ENCODE measurements at regions not wholly inside any gene's neighbourhood (a gene's known extent, or its start where the extent isn't known, plus 50 kb on each side); places are given as distances from the start of the nearest gene placed in this dataset.

DNA sequence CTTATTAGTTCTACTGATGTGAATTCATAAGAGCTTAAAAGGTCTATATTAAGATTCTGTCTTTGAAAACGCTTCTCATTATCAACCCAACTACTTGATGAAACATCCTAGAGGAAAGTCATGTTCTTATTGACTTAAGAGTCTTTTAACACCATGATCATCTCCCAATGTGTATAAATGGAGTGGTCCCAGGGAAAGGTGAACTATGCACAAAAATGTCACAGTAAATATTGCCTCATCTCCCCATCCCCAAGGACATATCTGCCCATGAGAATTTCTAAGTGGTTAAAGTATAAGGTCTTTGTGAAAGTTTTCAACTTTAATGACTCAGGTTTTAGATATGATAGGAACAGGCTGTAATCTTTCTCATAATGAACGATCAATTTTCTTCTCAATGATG lies 240.1 kb downstream of the IRS1 start (continued):
- TF ChIP-seq ONECUT2 (CRISPR knock-in tag; IDR thresholded peaks at IDR 0.05): 0 out of 2 replicates have a peak, but pooled peaks have one; percentile 13
- peak; percentile 100 for TF ChIP-seq FOXA3 (CRISPR knock-in tag; IDR thresholded peaks at IDR 0.05)
- TF ChIP-seq ZNF512B (CRISPR knock-in tag; IDR thresholded peaks at IDR 0.05; ENCODE audit: borderline replicate concordance): 0 out of 2 replicates have a peak, but pooled peaks have one; percentile 26
- TF ChIP-seq ZSCAN29 (CRISPR knock-in tag; conservative IDR thresholded peaks at IDR 0.05): peak; percentile 95
- peak; percentile 26; the same call in 1 of the 2 replicates for TF ChIP-seq ZBTB33 (CRISPR knock-in tag; IDR thresholded peaks at IDR 0.05)
- TF ChIP-seq DNMT3B (CRISPR knock-in tag; conservative IDR thresholded peaks at IDR 0.05): peak; percentile 95
- TF ChIP-seq ETV5 (CRISPR knock-in tag; IDR thresholded peaks at IDR 0.05; ENCODE audit: borderline replicate concordance): peak; percentile 82; the same call in 1 of the 2 replicates
- peak; percentile 79 for TF ChIP-seq CBFB (CRISPR knock-in tag; IDR thresholded peaks at IDR 0.05)
- TF ChIP-seq RCOR2 (CRISPR knock-in tag; IDR thresholded peaks at IDR 0.05): peak; percentile 99
- TF ChIP-seq ASH2L (IDR thresholded peaks at IDR 0.05; ENCODE audit: insufficient read length, low read depth, low read length): peak; percentile 71
- TF ChIP-seq ZNF503 (CRISPR knock-in tag; IDR thresholded peaks at IDR 0.05): peak; percentile 93; the same call in 1 of the 2 replicates
- TF ChIP-seq SIN3A (IDR thresholded peaks at IDR 0.05; ENCODE audit: borderline replicate concordance, low read depth, low read length): no peak
- peak; percentile 89; the same call in 1 of the 2 replicates for TF ChIP-seq ZNF556 (CRISPR knock-in tag; IDR thresholded peaks at IDR 0.05; ENCODE audit: borderline replicate concordance)
- TF ChIP-seq, protein P1, sequence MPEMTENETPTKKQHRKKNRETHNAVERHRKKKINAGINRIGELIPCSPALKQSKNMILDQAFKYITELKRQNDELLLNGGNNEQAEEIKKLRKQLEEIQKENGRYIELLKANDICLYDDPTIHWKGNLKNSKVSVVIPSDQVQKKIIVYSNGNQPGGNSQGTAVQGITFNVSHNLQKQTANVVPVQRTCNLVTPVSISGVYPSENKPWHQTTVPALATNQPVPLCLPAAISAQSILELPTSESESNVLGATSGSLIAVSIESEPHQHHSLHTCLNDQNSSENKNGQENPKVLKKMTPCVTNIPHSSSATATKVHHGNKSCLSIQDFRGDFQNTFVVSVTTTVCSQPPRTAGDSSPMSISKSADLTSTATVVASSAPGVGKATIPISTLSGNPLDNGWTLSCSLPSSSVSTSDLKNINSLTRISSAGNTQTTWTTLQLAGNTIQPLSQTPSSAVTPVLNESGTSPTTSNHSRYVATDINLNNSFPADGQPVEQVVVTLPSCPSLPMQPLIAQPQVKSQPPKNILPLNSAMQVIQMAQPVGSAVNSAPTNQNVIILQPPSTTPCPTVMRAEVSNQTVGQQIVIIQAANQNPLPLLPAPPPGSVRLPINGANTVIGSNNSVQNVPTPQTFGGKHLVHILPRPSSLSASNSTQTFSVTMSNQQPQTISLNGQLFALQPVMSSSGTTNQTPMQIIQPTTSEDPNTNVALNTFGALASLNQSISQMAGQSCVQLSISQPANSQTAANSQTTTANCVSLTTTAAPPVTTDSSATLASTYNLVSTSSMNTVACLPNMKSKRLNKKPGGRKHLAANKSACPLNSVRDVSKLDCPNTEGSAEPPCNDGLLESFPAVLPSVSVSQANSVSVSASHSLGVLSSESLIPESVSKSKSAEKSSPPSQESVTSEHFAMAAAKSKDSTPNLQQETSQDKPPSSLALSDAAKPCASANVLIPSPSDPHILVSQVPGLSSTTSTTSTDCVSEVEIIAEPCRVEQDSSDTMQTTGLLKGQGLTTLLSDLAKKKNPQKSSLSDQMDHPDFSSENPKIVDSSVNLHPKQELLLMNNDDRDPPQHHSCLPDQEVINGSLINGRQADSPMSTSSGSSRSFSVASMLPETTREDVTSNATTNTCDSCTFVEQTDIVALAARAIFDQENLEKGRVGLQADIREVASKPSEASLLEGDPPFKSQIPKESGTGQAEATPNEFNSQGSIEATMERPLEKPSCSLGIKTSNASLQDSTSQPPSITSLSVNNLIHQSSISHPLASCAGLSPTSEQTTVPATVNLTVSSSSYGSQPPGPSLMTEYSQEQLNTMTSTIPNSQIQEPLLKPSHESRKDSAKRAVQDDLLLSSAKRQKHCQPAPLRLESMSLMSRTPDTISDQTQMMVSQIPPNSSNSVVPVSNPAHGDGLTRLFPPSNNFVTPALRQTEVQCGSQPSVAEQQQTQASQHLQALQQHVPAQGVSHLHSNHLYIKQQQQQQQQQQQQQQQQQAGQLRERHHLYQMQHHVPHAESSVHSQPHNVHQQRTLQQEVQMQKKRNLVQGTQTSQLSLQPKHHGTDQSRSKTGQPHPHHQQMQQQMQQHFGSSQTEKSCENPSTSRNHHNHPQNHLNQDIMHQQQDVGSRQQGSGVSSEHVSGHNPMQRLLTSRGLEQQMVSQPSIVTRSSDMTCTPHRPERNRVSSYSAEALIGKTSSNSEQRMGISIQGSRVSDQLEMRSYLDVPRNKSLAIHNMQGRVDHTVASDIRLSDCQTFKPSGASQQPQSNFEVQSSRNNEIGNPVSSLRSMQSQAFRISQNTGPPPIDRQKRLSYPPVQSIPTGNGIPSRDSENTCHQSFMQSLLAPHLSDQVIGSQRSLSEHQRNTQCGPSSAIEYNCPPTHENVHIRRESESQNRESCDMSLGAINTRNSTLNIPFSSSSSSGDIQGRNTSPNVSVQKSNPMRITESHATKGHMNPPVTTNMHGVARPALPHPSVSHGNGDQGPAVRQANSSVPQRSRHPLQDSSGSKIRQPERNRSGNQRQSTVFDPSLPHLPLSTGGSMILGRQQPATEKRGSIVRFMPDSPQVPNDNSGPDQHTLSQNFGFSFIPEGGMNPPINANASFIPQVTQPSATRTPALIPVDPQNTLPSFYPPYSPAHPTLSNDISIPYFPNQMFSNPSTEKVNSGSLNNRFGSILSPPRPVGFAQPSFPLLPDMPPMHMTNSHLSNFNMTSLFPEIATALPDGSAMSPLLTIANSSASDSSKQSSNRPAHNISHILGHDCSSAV (CRISPR knock-in tag; IDR thresholded peaks at IDR 0.05; ENCODE audit: borderline replicate concordance): 0 out of 2 replicates have a peak, but pooled peaks have one; percentile 75
- TF ChIP-seq SIX4 (CRISPR knock-in tag; IDR thresholded peaks at IDR 0.05): peak; percentile 87
